Vagina (tissue), 2 donors: ENCODE measurements at regions not wholly inside any gene's neighbourhood (a gene's known extent, or its start where the extent isn't known, plus 50 kb on each side); places are given as distances from the start of the nearest gene placed in this dataset.

Experiments
- CTCF ChIP-seq, 3 experiments: fragments of 450-650 bp in 2 of 3; fragments of 200-600 bp in 1 of 3; sonication (generic) in 1 of 3; IDR thresholded peaks; one replicate each; pipeline ENCODE4 v1.5.1; 2017 to 2019; ENCODE audit warnings: antibody characterized with exemption in 3 of 3, mild to moderate bottlenecking in 2 of 3, moderate library complexity in 2 of 3
- POLR2A ChIP-seq, 2 donors: fragments of 450-650 bp; IDR thresholded peaks; one replicate each; pipeline ENCODE4 v1.6.1; 2017; ENCODE audit warnings: antibody characterized with exemption in 2 of 2, mild to moderate bottlenecking in 2 of 2, moderate library complexity in 2 of 2

- TF ChIP-seq CTCF (IDR thresholded peaks at IDR 0.05) (no peak), POLR2A (IDR thresholded peaks at IDR 0.05) (no peak)
Measured at GRCh38 chr1:56265216-56265615, 314.1 kb downstream of the PLPP3 start.
